SK-N-MC (cell line): ENCODE measurements at regions not wholly inside any gene's neighbourhood (a gene's known extent, or its start where the extent isn't known, plus 50 kb on each side); places are given as distances from the start of the nearest gene placed in this dataset.
"Not testable (repeated sequence)": the region's sequence is repeated elsewhere in the genome, so short reads cannot be mapped to it uniquely, and the experiment has no call there.

ENCODE experiments used
- DNase-seq: peaks from one replicate; pipeline ENCODE4 v3.0.0-alpha.2; 2011; ENCODE audit warnings: low read depth, low spot score
- H3K27ac ChIP-seq: fragments of 200-600 bp; sonication (generic); 2 replicates; pipeline ENCODE4 v1.5.1; 2016; ENCODE audit warnings: mixed run types
- H3K36me3 ChIP-seq: fragments of 200-600 bp; sonication (generic); 2 replicates; pipeline ENCODE4 v1.6.1; 2017; ENCODE audit warnings: antibody characterized with exemption, low read length, mixed read lengths; ENCODE audit not compliant: insufficient read depth
- H3K4me3 ChIP-seq: fragments of 200-600 bp; sonication (generic); 2 replicates; pipeline ENCODE4 v1.5.1; 2016
- H3K9ac ChIP-seq: fragments of 200-600 bp; sonication (generic); 2 replicates; pipeline ENCODE4 v1.8.0; 2017; ENCODE audit warnings: mixed run types, mixed read lengths; ENCODE audit not compliant: insufficient read length
- H3K9me3 ChIP-seq: fragments of 200-600 bp; sonication (generic); 2 replicates; pipeline ENCODE4 v1.6.1; 2017; ENCODE audit warnings: low read depth, mild to moderate bottlenecking, antibody characterized with exemption, low read length, moderate library complexity, mixed read lengths
- EZH2 ChIP-seq: fragments of 200-600 bp; sonication (generic); IDR thresholded peaks from one replicate; pipeline ENCODE4 v1.6.1; 2017; ENCODE audit warnings: antibody characterized with exemption
- FOXP2 ChIP-seq: optimal IDR thresholded peaks from 2 replicates; pipeline ENCODE3; 2011; ENCODE audit warnings: mild to moderate bottlenecking, moderate library complexity; ENCODE audit not compliant: insufficient read depth; ENCODE audit errors: extremely low read length, control extremely low read depth
- POLR2AphosphoS5 ChIP-seq: IDR thresholded peaks from 2 replicates; pipeline ENCODE4 v1.6.1; 2012; ENCODE audit warnings: mild to moderate bottlenecking, low read depth, low read length, borderline replicate concordance

DNA sequence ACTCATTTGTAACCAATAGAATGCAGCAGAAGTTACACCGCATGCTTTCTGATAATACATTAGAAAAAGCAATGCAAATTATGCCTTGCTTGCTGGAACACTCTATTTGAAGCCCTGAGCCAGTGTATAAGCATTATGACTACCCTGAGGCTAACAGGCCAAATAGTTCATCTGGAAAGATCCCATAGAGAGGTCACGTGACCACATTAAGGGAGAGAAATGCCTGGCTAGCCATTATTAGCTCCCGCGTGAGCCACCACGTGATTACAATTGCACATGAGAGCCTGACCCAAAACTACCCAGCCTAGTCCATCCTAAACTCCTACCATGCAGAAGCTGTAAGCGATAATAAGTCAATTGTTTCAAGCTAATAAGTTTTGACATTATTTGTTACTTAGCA, 472.9 kb upstream of the GALNTL6 start:
- H3K9me3 ChIP-seq, result no peaks in the 10 kb centered on the region
- DNase-seq, result no peak
- TF ChIP-seq FOXP2 (no peak), EZH2 (no peak), POLR2AphosphoS5 (no peak)
- H3K4me3 ChIP-seq, result no peak overlapping the region
- no peak overlapping the region for H3K27ac ChIP-seq
- H3K9ac ChIP-seq, result no peak overlapping the region
- no peaks in the 10 kb centered on the region for H3K36me3 ChIP-seq

DNA sequence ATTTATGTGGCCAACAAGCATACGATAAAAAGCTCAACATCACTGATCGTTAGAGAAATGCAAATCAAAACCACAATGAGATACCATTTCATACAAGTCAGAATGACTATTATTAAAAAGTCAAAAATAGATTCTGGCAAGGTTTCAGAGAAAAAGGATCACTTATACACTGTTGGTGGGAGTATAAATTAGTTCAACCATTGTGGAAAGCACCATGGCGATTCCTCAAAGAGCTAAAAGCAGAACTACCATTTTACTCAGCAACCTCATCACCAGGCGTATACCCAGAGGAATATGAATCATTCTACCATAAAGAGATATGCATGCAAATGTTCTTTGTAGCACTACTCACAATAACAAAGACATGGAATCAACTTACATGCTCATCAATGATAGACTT, 478.7 kb upstream of the GALNTL6 start:
- no peak for DNase-seq
- no peaks in the 10 kb centered on the region for H3K36me3 ChIP-seq
- no peak overlapping the region for H3K4me3 ChIP-seq
- no peaks in the 10 kb centered on the region for H3K9me3 ChIP-seq
- TF ChIP-seq EZH2 (no peak), FOXP2 (no peak), POLR2AphosphoS5 (no peak)
- H3K9ac ChIP-seq, result no peak overlapping the region
- no peak overlapping the region for H3K27ac ChIP-seq

DNA sequence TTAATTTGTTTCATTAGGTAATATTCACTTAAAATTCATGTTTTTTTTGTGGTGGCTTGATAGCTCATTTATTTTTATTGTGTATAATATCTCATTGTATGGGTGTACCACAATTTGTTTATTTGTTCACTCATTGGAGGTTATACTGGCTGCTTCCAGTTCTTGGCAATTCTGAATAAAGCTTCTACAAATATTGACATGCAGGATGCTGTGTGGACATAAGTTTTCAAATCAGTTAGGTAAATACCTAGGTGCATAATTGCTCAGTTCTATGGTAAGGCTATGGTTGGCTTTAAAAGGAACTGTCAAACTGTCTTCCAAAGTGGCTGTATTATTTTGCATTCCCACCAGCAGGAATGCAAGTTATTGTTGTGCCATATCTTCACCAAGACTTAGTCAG, 504.5 kb upstream of the GALNTL6 start:
- Histone ChIP-seq H3K4me3 (no peak overlapping the region), H3K27ac (no peak overlapping the region), H3K9ac (no peak overlapping the region), H3K36me3 (no peaks in the 10 kb centered on the region), H3K9me3 (no peaks in the 10 kb centered on the region)
- no peak for DNase-seq
- TF ChIP-seq EZH2, result no peak
- TF ChIP-seq POLR2AphosphoS5, result no peak
- no peak for TF ChIP-seq FOXP2

DNA sequence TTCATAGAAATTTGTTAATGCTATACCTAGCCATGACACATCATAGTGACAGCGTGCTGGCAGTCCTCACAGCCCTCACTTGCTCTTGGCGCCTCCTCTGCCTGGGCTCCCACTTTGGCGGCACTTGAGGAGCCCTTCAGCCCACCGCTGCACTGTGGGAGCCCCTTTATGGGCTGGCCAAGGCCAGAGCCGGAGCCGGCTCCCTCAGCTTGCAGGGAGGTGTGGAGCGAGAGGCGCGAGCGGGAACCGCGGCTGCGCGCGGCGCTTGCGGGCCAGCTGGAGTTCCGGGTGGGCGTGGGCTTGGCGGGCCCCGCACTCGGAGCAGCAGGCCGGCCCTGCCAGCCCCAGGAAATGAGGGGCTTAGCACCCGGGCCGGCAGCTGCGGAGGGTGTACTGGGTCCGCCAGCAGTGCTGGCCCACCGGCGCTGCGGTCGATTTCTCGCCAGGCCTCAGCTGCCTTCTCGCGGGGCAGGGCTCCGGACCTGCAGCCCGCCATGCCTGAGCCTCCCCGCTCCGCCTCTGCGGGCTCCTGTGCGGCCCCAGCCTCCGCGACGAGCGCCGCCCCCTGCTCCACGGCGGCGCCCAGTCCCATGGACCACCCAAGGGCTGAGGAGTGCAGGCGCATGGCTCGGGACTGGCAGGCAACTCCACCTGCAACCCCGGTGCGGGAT, 515.0 kb upstream of the GALNTL6 start:
- DNase-seq, H3K9me3 ChIP-seq, H3K27ac ChIP-seq, H3K4me3 ChIP-seq, H3K36me3 ChIP-seq, H3K9ac ChIP-seq: not testable (repeated sequence)

DNA sequence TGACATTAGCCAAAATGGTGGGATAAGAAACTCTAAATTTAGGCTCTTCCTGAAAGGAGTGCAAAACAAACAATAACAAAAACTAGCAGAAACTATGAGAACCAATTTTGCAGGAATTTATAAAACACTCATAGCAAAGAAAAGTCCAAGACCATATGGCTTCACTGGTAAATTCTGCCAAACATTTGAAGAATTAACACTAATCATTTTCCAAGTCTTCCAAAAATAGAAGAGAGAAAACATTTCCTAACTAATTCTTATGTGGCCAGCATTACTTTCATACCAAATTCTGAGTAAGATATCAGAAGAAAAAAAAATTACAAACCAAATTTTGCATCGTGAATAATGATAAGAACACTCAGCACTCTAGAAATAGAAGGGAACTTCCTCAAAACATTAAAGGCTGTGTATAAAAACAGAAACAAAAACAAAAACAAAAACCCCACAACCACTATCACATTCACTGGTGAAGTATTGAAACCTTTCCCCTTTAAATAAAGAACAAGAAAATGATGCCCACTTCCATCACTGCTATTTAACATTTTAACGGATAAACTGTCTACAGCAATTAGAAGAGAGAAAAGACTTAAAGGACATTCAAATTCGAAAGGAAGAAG, 524.3 kb upstream of the GALNTL6 start:
- Histone ChIP-seq H3K36me3 (no peaks in the 10 kb centered on the region), H3K9ac (no peak overlapping the region), H3K27ac (no peak overlapping the region), H3K4me3 (no peak overlapping the region), H3K9me3 (no peaks in the 10 kb centered on the region)
- TF ChIP-seq FOXP2 (no peak), POLR2AphosphoS5 (no peak), EZH2 (no peak)
- DNase-seq, result no peak

DNA sequence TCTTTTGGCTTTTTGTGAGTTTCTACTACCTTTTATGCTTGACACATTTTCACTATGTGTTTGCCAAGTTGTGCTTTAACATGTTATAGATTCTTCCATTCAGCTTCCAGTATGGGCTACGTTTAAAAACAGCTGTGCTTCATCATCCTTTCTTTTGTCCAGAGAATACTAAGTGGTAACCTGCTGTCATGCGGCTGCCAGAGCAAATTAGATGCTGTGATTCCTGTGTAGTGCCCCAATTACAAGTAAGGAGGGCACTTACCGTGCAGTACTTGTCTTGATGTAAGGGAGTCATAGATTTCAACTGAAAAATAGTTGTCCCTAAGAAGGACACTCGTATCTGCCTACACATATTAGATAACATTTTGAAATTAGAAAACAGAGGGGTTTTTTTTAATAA, 531.8 kb upstream of the GALNTL6 start:
- no peak for DNase-seq
- H3K4me3 ChIP-seq, result no peak overlapping the region
- no peak overlapping the region for H3K9ac ChIP-seq
- H3K9me3 ChIP-seq, result no peaks in the 10 kb centered on the region
- TF ChIP-seq EZH2 (no peak), POLR2AphosphoS5 (no peak), FOXP2 (no peak)
- H3K27ac ChIP-seq, result no peak overlapping the region
- no peaks in the 10 kb centered on the region for H3K36me3 ChIP-seq

DNA sequence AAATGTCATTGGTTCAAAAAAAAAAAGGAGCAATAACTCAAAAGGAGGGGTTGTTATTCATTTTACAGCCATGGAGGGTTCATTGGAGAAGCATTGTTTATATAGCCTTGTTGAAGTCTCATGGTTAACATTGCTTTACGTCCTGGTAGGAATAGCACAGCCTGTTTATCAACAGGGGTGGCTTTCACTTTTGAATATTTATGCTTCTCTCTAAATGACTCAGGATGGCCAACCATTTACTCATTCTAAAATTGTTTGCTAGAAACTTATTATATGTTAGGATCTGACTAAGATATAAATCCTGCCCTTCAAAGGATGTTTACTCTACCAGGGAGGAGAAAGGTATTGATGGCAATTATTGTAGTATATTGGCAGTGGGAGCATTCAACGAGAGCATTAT, 534.1 kb upstream of the GALNTL6 start:
- H3K9ac ChIP-seq, result no peak overlapping the region
- H3K27ac ChIP-seq, result no peak overlapping the region
- H3K4me3 ChIP-seq, result no peak overlapping the region
- DNase-seq, result no peak
- no peaks in the 10 kb centered on the region for H3K9me3 ChIP-seq
- TF ChIP-seq FOXP2, result no peak
- TF ChIP-seq EZH2, result no peak
- no peak for TF ChIP-seq POLR2AphosphoS5
- H3K36me3 ChIP-seq, result no peaks in the 10 kb centered on the region

DNA sequence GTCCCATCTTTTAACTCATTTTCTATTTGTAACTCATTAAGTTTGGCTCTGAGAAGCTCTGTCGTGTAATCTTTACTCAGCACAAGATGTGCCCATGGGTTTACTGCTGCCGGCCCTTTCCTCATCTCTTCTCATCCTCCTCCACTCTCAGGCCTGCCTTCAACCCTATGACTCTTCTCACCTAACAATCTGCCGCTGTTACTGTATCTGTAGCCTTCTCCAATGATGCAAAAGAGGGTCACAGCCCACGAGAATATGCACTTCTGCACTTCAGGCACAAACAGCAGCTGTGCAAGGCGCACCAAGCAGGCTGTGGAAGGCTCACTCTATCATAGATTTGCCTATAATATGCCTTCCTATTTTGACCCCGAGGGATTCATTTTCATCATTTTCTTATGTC, 546.5 kb upstream of the GALNTL6 start:
- H3K9ac ChIP-seq, result no peak overlapping the region
- H3K9me3 ChIP-seq, result no peaks in the 10 kb centered on the region
- DNase-seq, result no peak
- TF ChIP-seq EZH2 (no peak), FOXP2 (no peak), POLR2AphosphoS5 (no peak)
- H3K4me3 ChIP-seq, result no peak overlapping the region
- no peaks in the 10 kb centered on the region for H3K36me3 ChIP-seq
- H3K27ac ChIP-seq, result no peak overlapping the region
